Spleen (tissue), 11 donors: ENCODE measurements at regions not wholly inside any gene's neighbourhood (a gene's known extent, or its start where the extent isn't known, plus 50 kb on each side); places are given as distances from the start of the nearest gene placed in this dataset.

Source experiments
- DNase-seq: peaks from one replicate; pipeline ENCODE4 v3.0.0-alpha.2; 2020
- H3K27ac ChIP-seq, 8 donors: fragments of 200-600 bp; sonication (generic) in 7 of 8; 1 replicate in 4 of 8; 2 replicates in 4 of 8; pipeline versions ENCODE4 v1.5.0 to v1.8.0; 2016 to 2021; ENCODE audit warnings: inconsistent platforms in 4 of 8, mild to moderate bottlenecking in 4 of 8, moderate library complexity in 1 of 8
- H3K27me3 ChIP-seq, 7 donors: fragments of 200-600 bp; sonication (generic) in 6 of 7; replicated peaks in 1 of 7; 1 replicate in 4 of 7; 2 replicates in 3 of 7; pipeline versions ENCODE4 v1.5.0 to v1.8.0; 2016 to 2021; ENCODE audit warnings: inconsistent platforms in 3 of 7, mild to moderate bottlenecking in 1 of 7
- H3K36me3 ChIP-seq, 6 donors: fragments of 200-600 bp; sonication (generic) in 5 of 6; 1 replicate in 4 of 6; 2 replicates in 2 of 6; pipeline versions ENCODE4 v1.5.0 to v1.8.0; 2016 to 2021; ENCODE audit warnings: inconsistent platforms in 2 of 6
- H3K4me1 ChIP-seq, 6 donors: fragments of 200-600 bp; sonication (generic) in 5 of 6; 1 replicate in 3 of 6; 2 replicates in 3 of 6; pipeline versions ENCODE4 v1.5.0 to v1.8.0; 2016 to 2021; ENCODE audit warnings: inconsistent platforms in 3 of 6
- H3K4me3 ChIP-seq, 8 donors: fragments of 200-600 bp; sonication (generic) in 7 of 8; 1 replicate in 4 of 8; 2 replicates in 4 of 8; pipeline versions ENCODE4 v1.5.0 to v1.8.0; 2016 to 2021; ENCODE audit warnings: inconsistent platforms in 4 of 8, mild to moderate bottlenecking in 4 of 8, moderate library complexity in 2 of 8
- H3K9me3 ChIP-seq, 8 donors: fragments of 200-600 bp; sonication (generic) in 7 of 8; 1 replicate in 4 of 8; 2 replicates in 4 of 8; pipeline versions ENCODE4 v1.5.0 to v1.8.0; 2016 to 2021; ENCODE audit warnings: inconsistent platforms in 4 of 8
- CTCF ChIP-seq, 11 experiments: fragments of 200-600 bp in 7 of 11; fragments of 450-650 bp in 4 of 11; sonication (generic) in 4 of 11; IDR thresholded peaks in 8 of 11; conservative IDR thresholded peaks in 3 of 11; 1 replicate in 7 of 11; 2 replicates in 4 of 11; pipeline versions ENCODE4 v1.4.0 to v1.8.0; 2016 to 2021; ENCODE audit warnings: antibody characterized with exemption in 11 of 11, inconsistent platforms in 4 of 11, mild to moderate bottlenecking in 1 of 11
- POLR2A ChIP-seq, 3 donors: fragments of 450-650 bp; IDR thresholded peaks; one replicate each; pipeline ENCODE4 v1.5.1; 2017; ENCODE audit warnings: antibody characterized with exemption in 3 of 3, mild to moderate bottlenecking in 1 of 3
- POLR2AphosphoS5 ChIP-seq, 3 donors: sonication (generic); formaldehyde crosslinking; IDR thresholded peaks; one replicate each; pipeline ENCODE4 v1.5.1; 2017; ENCODE audit warnings: antibody characterized with exemption in 3 of 3
- WGBS, 5 donors: extraction: QIAGEN DNeasy Blood & Tissue Kit in 3 of 5; methylation state at CpG; one replicate each; pipeline versions ENCODE4 v1.1.5 to v1.1.7; 2013 to 2018; 5-methylcytosine and 5-hydroxymethylcytosine counted together
- intact Hi-C: fragments of 100-400 bp; cut with DNase I; formaldehyde crosslinking; loops from one replicate; pipeline ENCODE4 v1.15.0; 2023; ENCODE audit warnings: low total_unique reads
- donor health status: healthy with polysubstance abuse.
- donor health status: DM: no; HTN: no; CAD: no; lungs with moderate emphysema.
- donor health status: DM: no; HTN: no; CAD: no.
- donor health status: Bipolar disorder and iron deficiency.
- donor health status: healthy.
- donor health status: DM: no; HTN: no; CAD: no.
- donor health status: DM: yes; HTN: yes; CAD: no.

GRCh38 chr2:67783026-67783425, 279.8 kb downstream of the C1D start:
- peaks cover 0 to 12% (median 0%) of the 10 kb centered on the region in 7 donors for H3K27me3 ChIP-seq
- no peak overlapping the region for H3K4me3 ChIP-seq
- DNase-seq, result no peak
- no peak overlapping the region for H3K27ac ChIP-seq
- no peak for TF ChIP-seq POLR2A (IDR thresholded peaks at IDR 0.05)
- H3K4me1 ChIP-seq, result no peaks in the 10 kb centered on the region
- WGBS, 5 donors, result 70 to 75% (median 71%) methylated on average over 1 of the region's 1 CpG
- H3K9me3 ChIP-seq, result no peaks in the 10 kb centered on the region
- intact Hi-C loops, result no loop called here
- no peaks in the 10 kb centered on the region for H3K36me3 ChIP-seq

GRCh38 chr2:67790622-67791021, 272.2 kb downstream of the C1D start:
- H3K36me3 ChIP-seq, result no peaks in the 10 kb centered on the region
- peaks cover 0 to 18% (median 0%) of the 10 kb centered on the region in 7 donors for H3K27me3 ChIP-seq
- intact Hi-C loops, result no loop called here
- H3K4me3 ChIP-seq, result no peak overlapping the region
- no peaks in the 10 kb centered on the region for H3K9me3 ChIP-seq
- no peak for DNase-seq
- H3K4me1 ChIP-seq, result no peaks in the 10 kb centered on the region
- WGBS, 5 donors, result 74 to 87% (median 82%) methylated on average over 2 of the region's 2 CpGs
- TF ChIP-seq CTCF (IDR thresholded peaks at IDR 0.05 in 8 of 11, conservative IDR thresholded peaks at IDR 0.05 in 3 of 11) (no peak), POLR2AphosphoS5 (IDR thresholded peaks at IDR 0.05) (no peak), POLR2A (IDR thresholded peaks at IDR 0.05) (no peak)
- H3K27ac ChIP-seq, result no peak overlapping the region

- no peak for DNase-seq
- 72 to 84% (median 77%) methylated on average over 4 of the region's 4 CpGs for whole genome bisulfite sequencing, 5 donors
- TF ChIP-seq POLR2A (IDR thresholded peaks at IDR 0.05) (no peak), CTCF (IDR thresholded peaks at IDR 0.05 in 8 of 11, conservative IDR thresholded peaks at IDR 0.05 in 3 of 11) (no peak), POLR2AphosphoS5 (IDR thresholded peaks at IDR 0.05) (no peak)
- intact Hi-C loops, result no loop called here
- H3K9me3 ChIP-seq, result no peaks in the 10 kb centered on the region
- H3K27me3 ChIP-seq, result peaks cover 0 to 23% (median 0%) of the 10 kb centered on the region in 7 donors
- H3K4me1 ChIP-seq, result no peaks in the 10 kb centered on the region
- no peaks in the 10 kb centered on the region for H3K36me3 ChIP-seq
- H3K4me3 ChIP-seq, result no peak overlapping the region
- H3K27ac ChIP-seq, result no peak overlapping the region
These were observed 270.6 kb downstream of the C1D start for GRCh38 chr2:67792191-67792590.

- 93 to 95% (median 94%) methylated on average over 8 of the region's 8 CpGs for WGBS, 5 donors
- no peaks in the 10 kb centered on the region for H3K4me1 ChIP-seq
- no peak overlapping the region for H3K4me3 ChIP-seq
- H3K27me3 ChIP-seq, result peaks cover 0 to 24% (median 0%) of the 10 kb centered on the region in 7 donors
- H3K27ac ChIP-seq, result no peak overlapping the region
- intact Hi-C loops, result no loop called here
- H3K36me3 ChIP-seq, result no peaks in the 10 kb centered on the region
- DNase-seq, result no peak
- TF ChIP-seq POLR2A (IDR thresholded peaks at IDR 0.05) (no peak), CTCF (IDR thresholded peaks at IDR 0.05 in 8 of 11, conservative IDR thresholded peaks at IDR 0.05 in 3 of 11) (no peak), POLR2AphosphoS5 (IDR thresholded peaks at IDR 0.05) (no peak)
- no peaks in the 10 kb centered on the region for H3K9me3 ChIP-seq
These were observed 270.1 kb downstream of the C1D start for GRCh38 chr2:67792681-67793091.
